Limb (tissue), 2 donors: ENCODE measurements at regions not wholly inside any gene's neighbourhood (a gene's known extent, or its start where the extent isn't known, plus 50 kb on each side); places are given as distances from the start of the nearest gene placed in this dataset.
A peak's percentile ranks its signal among the peaks of the same experiment; 100 is the strongest.
"Not testable (repeated sequence)": the region's sequence is repeated elsewhere in the genome, so short reads cannot be mapped to it uniquely, and the experiment has no call there.

ENCODE experiments used
- DNase-seq, 2 donors: peaks; one replicate each; pipeline ENCODE4 v3.0.0-alpha.2; 2016; ENCODE audit errors: extremely low spot score in 2 of 2

DNA sequence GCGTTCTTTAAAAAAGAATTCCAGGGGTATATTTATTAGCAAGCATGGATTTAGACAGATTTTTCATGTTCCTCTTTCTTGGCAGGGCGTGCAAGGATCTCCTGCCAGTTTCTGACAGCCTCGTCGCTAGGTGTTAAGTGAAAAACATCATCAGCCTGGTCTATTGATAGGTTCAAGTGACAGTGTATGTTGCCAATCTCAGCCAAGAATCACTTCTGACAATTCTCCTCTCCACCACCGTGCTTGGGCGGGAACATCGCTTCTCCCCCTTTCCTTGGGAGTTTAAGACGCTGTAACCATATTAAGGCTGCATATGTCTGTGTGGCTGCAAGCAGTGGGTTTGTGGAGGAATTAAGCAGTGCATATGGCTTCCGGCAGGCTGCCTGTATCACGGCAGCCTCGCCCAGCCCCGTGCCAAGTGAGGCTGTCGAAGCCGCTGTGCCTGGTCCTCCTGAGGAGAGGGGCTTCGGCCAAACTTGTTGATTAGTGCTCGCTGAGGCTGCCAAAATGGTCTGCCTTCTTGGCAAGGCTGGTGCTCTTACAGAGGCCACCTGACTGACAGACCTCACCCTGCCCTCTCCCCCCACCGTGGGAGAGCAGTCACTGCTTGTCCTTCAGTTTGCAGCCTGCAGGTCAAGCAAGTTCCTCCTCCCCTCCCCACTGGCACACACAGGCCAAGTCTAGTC, 132.2 kb upstream of the MPHOSPH6 start:
- DNase-seq: no peak

DNA sequence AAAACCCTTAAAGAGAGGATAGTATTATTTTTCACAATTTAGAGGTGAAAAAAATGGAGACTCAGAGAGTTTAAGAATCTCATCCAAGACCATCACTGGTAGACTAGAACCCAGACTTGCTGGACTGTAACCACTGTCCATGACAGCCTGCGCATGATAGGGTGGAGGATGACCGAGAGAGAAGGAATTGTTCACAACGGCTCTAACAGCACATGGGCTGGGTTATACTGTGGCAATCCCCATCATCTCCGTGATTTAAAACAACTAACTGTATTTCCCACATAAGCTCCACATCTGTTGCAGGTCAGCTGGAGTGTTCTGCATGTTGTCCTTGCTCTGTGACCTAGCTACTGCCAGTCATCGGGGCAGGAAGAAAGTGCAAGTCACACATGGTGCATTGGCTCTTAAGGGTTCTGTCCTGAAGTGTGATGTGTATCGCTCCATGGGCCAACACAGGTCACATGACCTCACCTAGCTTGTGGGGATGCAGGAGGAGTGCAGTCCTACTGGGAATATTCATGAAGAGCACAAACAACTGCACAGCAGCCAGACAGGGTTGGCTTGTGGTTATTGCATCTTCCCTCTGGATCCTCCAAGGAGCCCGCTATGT, 131.2 kb upstream of the MPHOSPH6 start:
- DNase-seq: no peak

DNA sequence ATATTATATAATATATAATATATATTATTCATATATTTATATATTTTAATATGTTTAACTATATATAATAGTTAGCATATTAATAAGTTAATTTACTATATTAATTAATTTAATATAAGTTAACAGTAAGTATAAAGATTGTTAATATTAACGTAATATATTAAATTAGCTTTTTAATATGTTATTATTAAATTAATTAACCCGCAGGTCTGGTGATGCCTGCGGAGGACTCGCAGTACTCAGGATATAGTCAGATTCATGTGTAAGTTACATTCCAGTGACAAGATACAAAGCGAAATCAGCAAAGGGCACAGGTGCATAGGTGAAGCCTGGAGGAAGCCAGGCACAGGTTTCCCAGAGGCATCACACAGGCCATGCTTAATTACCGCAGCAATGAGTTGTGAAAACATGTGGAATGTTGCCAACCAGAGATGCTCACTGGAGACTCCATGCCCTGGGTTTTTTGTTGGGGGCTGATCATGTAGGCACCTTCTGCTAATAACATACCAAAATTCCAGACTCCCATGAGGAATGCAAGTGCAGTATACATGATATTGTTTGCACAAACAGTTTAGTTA, 130.4 kb upstream of the MPHOSPH6 start:
- no peak for DNase-seq

DNA sequence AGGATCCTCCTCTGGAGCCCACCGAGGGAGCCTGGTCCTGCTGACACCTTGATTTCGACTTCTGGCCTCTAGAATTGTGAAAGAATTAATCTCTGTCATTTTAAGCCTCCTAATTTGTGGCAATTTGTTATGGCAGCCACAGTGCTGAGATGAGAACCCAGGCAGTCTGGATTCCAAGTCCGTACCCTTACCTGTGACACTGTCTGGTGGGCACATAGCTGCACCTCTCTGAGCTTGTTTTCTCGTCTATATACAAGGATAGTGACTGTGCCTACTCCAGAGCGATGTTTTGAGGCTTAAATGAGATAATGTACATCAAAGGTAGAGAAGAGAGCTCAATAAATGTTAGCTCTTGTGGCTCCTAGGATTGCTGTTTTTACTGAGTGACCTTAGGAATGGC, 128.4 kb upstream of the MPHOSPH6 start:
- no peak for DNase-seq

DNA sequence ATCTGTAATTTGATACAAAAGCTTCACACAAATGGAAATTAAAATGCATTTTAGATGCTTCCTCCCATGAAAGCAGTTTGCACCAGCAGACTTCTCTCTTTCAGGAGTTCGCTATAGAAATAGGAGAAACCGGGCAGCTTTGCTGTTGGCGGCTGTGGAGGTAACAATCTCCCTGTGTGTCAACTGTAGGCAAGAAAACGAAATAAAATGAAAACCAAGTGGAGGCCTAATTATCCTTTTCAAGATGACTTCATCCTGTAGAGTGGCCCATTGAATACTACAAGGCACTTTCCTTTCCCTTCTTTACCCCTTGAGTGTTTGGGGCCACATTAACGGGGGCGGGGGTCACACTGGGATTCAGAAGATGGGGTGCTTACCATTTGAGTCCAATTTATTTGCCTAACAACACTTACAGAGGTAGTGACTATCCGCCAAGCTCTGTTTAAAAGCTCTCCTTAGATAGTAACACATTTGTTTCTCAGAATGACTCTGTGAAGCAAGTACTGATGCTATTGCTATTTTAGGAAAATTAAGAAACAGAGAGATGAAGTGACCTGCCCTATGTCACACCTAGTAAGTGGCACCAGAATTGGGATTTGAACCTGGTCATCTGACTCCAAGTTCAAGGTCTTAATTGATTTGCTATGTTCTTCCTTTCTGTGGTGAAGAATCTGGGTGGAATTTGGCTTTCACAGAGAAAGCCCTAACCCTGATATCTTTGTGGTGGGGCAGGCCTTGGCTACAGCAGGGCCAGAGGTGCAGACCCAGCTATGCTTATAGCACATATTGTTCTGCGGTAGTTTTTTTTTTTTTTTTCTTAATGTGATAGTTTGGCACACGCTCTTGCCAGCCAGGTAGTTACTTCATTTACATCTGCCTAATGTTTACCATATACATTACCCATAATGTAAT, 125.5 kb upstream of the MPHOSPH6 start:
- DNase-seq: no peak

DNA sequence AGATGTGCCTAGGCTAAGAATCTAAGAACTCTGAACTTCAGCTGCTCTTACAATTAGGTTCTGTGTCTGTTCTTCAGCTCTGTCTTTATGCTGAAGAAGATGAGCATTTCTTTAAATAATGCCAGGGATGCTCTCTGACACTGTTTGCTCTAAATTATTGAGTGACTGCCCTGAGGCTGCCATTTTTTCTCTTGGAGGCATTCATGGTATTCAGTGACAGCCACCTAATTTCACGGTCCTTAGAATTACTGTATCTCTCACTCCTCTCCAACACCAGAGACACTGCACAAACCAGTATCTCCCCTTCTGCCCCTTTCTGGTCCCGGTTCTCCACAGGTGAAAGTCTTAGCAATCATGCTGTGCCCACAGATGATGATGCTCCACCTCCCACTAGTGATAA, 123.6 kb upstream of the MPHOSPH6 start:
- no peak for DNase-seq

DNA sequence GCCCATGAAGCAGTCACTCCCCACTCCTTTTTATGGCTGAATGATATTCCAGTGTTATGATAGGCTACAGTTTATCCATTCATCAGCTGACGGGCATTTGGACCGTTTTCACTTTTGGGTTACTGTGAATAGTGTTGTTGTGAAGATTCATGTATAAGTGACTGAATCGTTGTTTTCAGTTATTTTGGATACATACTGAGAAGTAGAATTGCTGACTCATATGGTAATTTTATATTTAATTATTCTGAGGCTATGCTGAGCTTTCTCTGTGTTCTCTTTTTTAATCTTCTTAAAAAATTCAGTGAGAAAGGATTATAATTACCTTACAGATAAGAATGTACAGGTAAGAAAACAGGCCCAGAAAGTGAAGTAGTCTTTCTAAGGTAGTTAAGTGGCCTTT, 117.9 kb upstream of the MPHOSPH6 start:
- DNase-seq: no peak

DNA sequence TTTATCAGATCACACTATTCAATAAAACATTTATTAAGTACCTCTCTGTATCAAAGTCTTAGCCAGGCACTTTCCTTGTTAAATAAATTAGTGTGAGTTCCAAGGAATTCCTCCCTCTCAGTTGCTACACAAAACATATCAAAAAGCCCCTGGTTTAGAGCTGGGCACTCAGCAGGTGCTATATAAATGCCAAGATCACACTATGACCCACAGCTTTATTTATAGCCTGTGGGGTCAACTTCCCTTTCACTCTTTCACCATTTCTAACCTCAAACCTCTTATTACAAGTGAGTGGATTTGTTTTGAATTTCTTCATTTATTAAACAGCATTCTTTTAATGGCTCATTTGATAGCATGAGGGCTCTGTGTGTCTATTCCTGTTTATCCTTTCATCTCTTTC, 112.6 kb upstream of the MPHOSPH6 start:
- no peak for DNase-seq

DNA sequence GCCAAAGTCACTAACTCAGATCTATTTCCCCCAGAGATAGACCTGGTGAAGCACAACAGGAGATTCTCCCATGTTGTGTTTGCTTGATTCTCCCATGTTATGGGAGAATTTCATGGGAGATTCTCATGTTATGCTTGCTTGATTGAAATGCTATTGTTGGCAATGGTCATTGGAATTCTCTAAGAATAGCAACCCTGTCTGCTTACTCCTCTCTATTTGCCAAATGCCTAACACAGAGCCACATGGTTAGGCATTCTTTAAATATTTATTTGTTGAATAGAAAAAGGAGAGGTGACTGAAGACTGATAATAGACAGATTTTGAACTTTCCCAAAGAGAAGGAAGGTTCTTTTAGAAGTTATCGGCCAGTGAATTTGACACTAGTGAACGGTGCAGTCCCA, 111.5 kb upstream of the MPHOSPH6 start:
- DNase-seq: no peak

DNA sequence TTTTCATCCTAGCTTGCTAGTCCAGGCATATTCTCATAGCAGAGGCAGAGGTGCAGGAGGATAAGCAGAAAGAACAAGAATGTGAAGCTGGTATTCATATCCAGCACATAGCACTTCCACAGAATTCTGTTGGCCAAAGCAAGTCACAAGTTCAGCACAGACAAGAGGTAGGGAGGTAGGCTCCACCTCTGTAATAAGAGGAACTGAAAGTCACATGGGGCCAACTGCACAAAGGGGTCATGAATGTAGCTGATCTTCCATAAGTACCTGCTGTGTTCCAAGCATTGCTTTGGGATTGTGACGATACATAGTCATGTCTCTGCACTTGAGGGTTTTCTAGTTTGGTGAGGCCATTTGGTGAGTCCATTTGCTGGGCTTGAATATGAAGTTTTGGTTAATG, 110.8 kb upstream of the MPHOSPH6 start:
- no peak for DNase-seq

DNA sequence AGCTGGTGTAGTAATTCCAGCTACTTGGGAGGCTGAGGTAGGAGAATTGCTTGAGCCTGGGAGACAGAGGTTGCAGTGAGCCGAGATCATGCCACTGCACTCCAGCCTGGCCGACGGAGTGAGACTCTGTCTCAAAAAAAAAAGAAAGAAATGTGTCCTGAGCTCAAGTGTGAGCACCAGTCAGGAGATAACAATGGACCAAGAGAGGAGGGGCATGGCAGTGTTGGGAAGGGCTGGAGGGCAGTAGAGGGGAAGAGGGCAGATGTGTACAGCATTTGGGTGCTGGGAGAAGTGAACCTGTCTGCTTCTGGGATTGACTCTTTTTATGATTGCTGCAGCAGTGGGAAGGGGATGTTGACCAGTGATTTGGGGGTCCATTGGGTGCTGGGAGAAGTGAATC, 105.3 kb upstream of the MPHOSPH6 start:
- DNase-seq: not testable (repeated sequence)

DNA sequence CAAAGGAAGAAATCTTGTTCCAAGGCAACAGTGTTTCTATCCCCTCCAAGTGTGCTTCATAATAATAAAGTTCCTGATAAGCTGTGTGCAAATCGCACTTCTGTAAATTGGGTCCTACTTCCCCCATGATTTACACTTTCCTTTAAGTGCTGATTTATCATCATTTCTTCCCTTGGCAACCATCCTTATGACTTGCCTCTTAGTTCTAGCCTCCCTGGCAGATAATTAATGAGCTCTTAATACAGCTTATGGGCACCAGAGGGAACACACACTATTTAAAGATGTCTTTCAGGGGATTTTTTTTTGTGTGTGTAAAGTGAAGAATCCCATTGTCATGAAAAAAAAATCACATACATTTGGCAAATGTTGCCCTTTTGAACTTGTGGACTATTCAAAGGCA, 101.6 kb upstream of the MPHOSPH6 start:
- no peak for DNase-seq

DNA sequence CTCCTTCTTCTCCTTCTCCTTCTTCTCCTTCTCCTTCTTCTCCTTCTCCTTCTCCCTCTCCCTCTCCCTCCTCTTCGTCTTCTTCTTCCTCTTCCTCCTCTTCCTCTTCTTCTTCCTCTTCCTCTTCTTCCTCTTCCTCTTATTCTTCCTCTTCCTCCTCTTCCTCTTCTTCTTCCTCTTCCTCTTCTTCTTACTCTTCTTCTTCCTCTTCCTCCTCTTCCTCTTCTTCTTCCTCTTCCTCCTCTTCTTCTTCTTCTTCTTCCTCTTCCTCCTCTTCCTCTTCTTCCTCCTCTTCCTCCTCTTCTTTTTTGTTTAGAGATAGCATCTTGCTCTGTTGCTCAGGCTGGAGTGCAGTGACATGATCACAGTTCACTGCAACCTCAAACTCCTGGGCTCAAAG, 97.7 kb upstream of the MPHOSPH6 start:
- not testable (repeated sequence) for DNase-seq

DNA sequence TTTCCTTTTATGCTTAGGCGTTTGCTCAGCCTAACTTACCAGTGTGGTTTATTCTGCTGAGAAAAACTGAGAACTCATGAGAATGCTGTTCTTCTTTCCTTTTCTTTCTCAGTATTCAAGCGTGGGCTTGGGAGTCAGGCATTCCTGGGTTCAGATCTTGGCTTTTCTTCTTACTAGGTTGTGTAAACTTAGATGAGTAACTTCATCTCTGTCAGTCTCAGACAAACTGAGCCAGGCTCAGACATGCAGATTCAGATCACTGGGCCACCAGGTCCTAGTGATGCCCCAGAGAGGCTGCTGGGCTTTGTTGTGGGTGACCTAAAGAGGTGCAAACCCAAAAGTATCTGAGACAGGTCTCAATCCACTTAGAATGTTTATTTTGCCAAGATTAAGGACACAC, 95.8 kb upstream of the MPHOSPH6 start:
- DNase-seq: no peak

DNA sequence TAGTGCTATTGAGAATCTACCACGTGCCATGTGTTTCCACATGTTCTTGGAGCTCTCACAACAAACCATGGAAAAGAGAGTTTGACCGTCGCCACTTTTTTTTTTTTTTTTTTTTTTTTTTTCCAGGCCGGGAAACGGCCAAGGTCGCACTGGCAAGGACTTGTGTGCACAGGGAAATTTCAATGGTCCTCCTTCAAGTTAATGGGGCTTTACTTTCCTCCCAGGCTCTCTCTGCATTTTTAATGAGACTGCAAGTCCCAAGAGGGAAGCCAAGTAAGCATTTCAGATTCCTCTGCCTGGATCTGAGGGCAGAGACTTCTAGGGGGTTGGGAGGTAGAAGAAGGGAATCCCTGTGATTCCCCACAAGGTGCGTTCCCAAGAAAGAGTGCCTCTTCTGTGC, 94.7 kb upstream of the MPHOSPH6 start:
- no peak for DNase-seq

DNA sequence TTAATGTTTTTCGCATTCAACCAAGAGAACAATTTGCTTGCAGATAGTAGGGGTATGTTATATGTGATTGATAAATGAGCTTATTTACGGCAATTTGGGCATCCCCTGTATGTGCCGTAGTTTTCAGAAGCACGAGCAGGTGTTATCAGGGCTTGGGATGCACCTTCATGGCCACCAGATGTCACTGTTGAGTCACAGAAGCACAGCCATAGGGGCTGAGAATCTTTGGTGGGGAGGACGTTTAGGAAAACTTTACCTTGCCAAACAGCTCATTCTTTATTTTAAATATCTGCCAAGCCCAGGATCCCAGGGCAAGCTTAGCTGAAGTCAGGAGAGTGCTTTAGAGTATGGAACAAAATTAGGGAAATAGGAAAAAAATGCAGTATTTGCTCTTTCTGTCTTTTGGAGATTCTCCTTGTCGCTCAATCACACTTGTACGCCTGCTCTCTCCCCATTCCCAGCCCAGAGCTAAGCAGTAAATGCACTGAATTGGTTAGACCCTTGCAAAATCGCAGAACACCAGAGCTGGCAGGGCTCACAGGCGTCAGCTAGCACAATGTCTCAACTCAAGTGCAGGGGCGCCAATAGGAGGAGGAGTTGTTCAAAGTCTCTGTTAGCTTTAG, 93.6 kb upstream of the MPHOSPH6 start:
- peak; percentile 70 to 73 for DNase-seq

DNA sequence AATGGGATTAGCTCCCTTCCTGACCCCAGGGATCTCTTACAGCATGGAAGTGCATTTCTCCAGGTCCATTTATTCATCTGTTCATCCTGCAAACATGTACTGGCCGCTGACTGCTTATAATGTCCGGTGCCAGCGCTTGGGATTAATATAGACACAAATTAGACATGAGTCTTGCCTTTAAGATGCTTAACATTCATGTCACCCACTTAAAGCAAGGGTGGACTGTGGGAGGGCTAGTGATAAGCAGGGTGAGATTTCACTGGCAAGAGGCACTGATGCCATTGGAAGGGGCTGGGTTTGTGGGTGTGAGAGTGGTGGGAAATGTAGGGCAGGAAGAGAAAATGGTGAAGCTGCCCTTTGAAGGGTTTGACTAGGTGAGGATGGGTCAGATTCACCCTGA, 92.2 kb upstream of the MPHOSPH6 start:
- DNase-seq: no peak

DNA sequence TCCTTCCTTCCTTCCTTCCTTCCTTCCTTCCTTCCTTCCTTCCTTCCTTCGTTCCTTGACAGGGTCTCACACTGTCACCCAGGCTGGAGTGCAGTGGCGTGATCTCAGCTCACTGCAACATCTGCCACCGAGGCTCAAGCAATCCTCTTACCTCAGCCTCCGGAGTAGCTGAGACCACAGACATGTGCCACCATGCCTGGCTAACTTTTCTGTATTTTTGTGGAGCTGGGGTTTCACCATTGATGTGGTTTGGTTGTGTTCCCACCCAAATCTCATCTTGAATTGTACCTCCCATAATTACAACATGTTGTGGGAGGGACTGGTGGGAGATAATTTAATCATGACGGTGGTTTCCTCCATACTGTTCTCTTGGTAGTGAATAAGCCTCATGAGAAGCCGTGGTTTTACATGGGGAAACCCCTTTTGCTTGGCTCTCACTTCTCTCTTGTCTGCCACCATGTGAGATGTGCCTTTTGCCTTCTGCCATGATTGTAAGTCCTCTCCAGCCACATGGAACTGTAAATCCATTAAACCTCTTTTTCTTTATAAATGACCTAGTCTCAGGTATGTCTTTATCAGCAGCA, 90.3 kb upstream of the MPHOSPH6 start:
- no peak for DNase-seq

DNA sequence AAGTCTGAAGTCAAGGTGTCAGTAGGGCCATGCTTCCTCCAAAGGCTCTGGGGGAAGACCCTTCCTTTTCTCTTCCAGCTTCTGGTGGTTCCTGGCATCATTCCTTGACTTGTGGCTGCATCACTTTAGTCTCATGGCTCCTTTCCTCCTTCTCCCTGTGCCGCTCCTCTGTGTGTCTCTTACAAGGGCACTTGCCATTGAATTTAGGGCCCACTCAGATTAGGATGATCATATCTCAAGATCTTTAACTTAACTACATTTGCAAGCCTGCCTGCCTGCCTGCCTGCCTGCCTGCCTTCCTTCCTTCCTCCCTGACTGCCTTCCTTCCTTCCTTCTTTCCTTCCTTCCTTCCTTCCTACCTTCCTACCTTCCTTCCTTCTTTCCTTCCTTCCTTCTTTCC, 89.7 kb upstream of the MPHOSPH6 start:
- DNase-seq: no peak

DNA sequence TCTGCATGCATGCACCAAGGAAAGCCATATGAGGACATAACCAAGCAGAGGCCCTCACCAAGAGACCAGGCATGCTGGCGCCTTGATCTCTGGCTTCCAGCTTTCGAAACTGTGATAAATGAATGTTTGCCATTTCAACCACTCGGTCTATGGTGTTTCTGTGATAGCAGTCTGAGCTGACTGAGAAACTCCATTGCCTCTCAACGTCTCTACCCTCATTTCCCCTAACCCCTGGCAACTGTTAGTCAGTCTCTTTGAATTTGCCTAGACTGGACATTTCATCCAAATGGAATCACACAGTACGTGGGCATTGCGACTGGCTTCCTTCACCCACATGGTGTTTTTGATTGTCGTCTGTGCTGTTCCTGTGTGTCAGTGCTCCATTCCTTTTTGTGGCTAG, 88.0 kb upstream of the MPHOSPH6 start:
- DNase-seq: no peak

DNA sequence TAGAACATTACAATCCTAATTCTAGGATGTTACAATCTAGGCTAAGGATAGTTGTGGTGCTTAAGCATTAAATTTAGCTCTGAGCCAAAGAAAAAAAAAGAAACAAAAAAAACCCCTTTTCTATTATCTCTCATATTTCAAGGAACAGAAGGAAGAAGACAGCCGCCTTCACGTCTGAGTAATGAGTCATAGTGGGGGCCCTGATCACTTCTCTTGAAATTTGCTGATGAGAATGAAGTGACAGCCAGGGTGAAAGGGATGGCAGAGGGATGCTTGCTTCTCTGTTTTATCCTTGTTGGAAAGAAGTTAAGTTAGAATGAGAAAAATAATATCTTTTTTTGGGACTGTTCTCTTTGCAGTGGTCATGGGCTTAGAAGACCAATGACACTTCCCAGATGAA, 82.6 kb upstream of the MPHOSPH6 start:
- no peak for DNase-seq
